ENCODE measurements at regions not wholly inside any gene's neighbourhood (a gene's known extent, or its start where the extent isn't known, plus 50 kb on each side); places are given as distances from the start of the nearest gene placed in this dataset.

GRCh38 chr2:161076936-161077335, 83.3 kb upstream of the TANK start:
- Mint-ChIP-seq H3K4me1 (peaks cover 24 to 59% (median 29%) of the 10 kb centered on the region in 7 donors), H3K27ac (peak overlapping the region; percentile 60 to 94 (median 88)), H3K9me3 (peaks cover 0 to 30% (median 0%) of the 10 kb centered on the region in 11 donors), H3K36me3 (peaks cover 0 to 43% (median 0%) of the 10 kb centered on the region in 5 donors), H3K27me3 (no peaks in the 10 kb centered on the region), H3K4me3 (peak overlapping the region in 9 of 10 donors; percentile 39 to 76 (median 62))
- POLR2A ChIA-PET, result no interaction called here
- Histone ChIP-seq H3K27me3 (ENCODE audit: control insufficient read depth in 2 of 2, insufficient read depth in 2 of 2, low read length in 2 of 2) (no peaks in the 10 kb centered on the region), H3K27ac (ENCODE audit: low read depth, low read length) (peak overlapping the region; percentile 40), H3K9me3 (ENCODE audit: control insufficient read depth in 2 of 3, low read length in 3 of 3) (no peaks in the 10 kb centered on the region), H3K4me3 (ENCODE audit: low read length) (no peak overlapping the region), H3K36me3 (ENCODE audit: control insufficient read depth in 2 of 3, insufficient read depth in 3 of 3, low read length in 3 of 3) (no peaks in the 10 kb centered on the region), H3K4me1 (ENCODE audit: control insufficient read depth in 2 of 2, insufficient read depth in 2 of 2, low read length in 2 of 2) (peaks cover 23 to 25% of the 10 kb centered on the region in 2 donors)
- CTCF ChIA-PET, result no interaction called here
- intact Hi-C loops (cut with micrococcal nuclease), result loop anchor here (1.0 to 5.0 kb wide), 15 partner anchors 13 to 1790 kb away; partner anchors contain the start of genes DPP4 (in 1 of the 2), IFIH1 (in 1 of the 2), PSMD14 (in 1 of the 2) and TANK (in 1 of the 2)
- DNase-seq (no peak), ATAC-seq (no peak)

GRCh38 chr2:161077367-161078210, 82.6 kb upstream of the TANK start:
- H3K36me3 ChIP-seq (ENCODE audit: control insufficient read depth in 2 of 3, insufficient read depth in 3 of 3, low read length in 3 of 3), result no peaks in the 10 kb centered on the region
- Mint-ChIP-seq H3K4me3 (peak overlapping the region; percentile 1 to 76 (median 62)), H3K27ac (peak overlapping the region; percentile 60 to 94 (median 88)), H3K9me3 (peaks cover 0 to 25% (median 0%) of the 10 kb centered on the region in 11 donors), H3K4me1 (peaks cover 24 to 60% (median 29%) of the 10 kb centered on the region in 7 donors), H3K36me3 (peaks cover 0 to 39% (median 0%) of the 10 kb centered on the region in 5 donors), H3K27me3 (no peaks in the 10 kb centered on the region)
- ChIA-PET CTCF (interaction anchor here (1.1 kb wide), 1 partner anchor 14 kb away, joined by 5 read pairs; no protein-coding TSS in a partner anchor), POLR2A (no interaction called here)
- peak; percentile 10 to 84 (median 73) for DNase-seq
- H3K27ac ChIP-seq (ENCODE audit: low read depth, low read length), result peak overlapping the region; percentile 40
- H3K4me1 ChIP-seq (ENCODE audit: control insufficient read depth in 2 of 2, insufficient read depth in 2 of 2, low read length in 2 of 2), result peaks cover 23 to 25% of the 10 kb centered on the region in 2 donors
- H3K4me3 ChIP-seq (ENCODE audit: low read length), result peak overlapping the region; percentile 5
- no peaks in the 10 kb centered on the region for H3K9me3 ChIP-seq (ENCODE audit: control insufficient read depth in 2 of 3, low read length in 3 of 3)
- peak; percentile 90 for ATAC-seq
- no peaks in the 10 kb centered on the region for H3K27me3 ChIP-seq (ENCODE audit: control insufficient read depth in 2 of 2, insufficient read depth in 2 of 2, low read length in 2 of 2)
- intact Hi-C loops (cut with micrococcal nuclease), result loop anchor here (1.0 to 5.0 kb wide), 16 partner anchors 13 to 1790 kb away; partner anchors contain the start of genes TANK (in 2 of the 2), DPP4 (in 1 of the 2), IFIH1 (in 1 of the 2) and PSMD14 (in 1 of the 2)

DNA sequence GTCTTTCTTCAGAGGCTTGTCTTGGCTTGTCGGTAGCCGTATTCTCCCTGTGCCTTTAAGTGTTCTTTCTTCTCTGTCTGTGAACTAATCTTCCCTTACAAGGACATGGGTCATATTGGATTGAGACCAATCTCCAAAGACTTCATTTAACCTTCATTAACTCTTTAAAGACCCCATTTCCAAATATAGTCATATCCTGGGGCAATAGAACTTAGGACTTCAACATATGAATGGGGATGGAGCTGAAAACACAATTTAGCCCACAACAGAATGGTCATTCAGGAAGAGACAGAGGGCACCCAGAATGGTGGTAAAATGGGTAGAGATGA, 82.1 kb upstream of the TANK start:
- ChIA-PET POLR2A (interaction anchor here (0.8 kb wide), 1 partner anchor 13 kb away, joined by 3 read pairs; no protein-coding TSS in a partner anchor), CTCF (interaction anchor here (0.6 to 1.1 kb wide), 2 partner anchors 12 to 14 kb away, joined by 3 to 5 read pairs; no protein-coding TSS in a partner anchor)
- H3K4me3 ChIP-seq (ENCODE audit: low read length), result peak overlapping the region; percentile 3
- intact Hi-C loops (cut with micrococcal nuclease), result loop anchor here (2.0 to 5.0 kb wide), 9 partner anchors 83 to 1791 kb away; partner anchors contain the start of genes DPP4 (in 1 of the 2), IFIH1 (in 1 of the 2), PSMD14 (in 1 of the 2) and TANK (in 1 of the 2)
- peak overlapping the region; percentile 40 for H3K27ac ChIP-seq (ENCODE audit: low read depth, low read length)
- no peaks in the 10 kb centered on the region for H3K27me3 ChIP-seq (ENCODE audit: control insufficient read depth in 2 of 2, insufficient read depth in 2 of 2, low read length in 2 of 2)
- Mint-ChIP-seq H3K36me3 (peaks cover 0 to 33% (median 0%) of the 10 kb centered on the region in 5 donors), H3K27ac (peak overlapping the region; percentile 60 to 94 (median 88)), H3K9me3 (peaks cover 0 to 21% (median 0%) of the 10 kb centered on the region in 11 donors), H3K4me1 (peaks cover 24 to 60% (median 29%) of the 10 kb centered on the region in 7 donors), H3K4me3 (peak overlapping the region in 8 of 10 donors; percentile 10 to 76 (median 62)), H3K27me3 (no peaks in the 10 kb centered on the region)
- H3K4me1 ChIP-seq (ENCODE audit: control insufficient read depth in 2 of 2, insufficient read depth in 2 of 2, low read length in 2 of 2), result peaks cover 23 to 25% of the 10 kb centered on the region in 2 donors
- no peaks in the 10 kb centered on the region for H3K9me3 ChIP-seq (ENCODE audit: control insufficient read depth in 2 of 3, low read length in 3 of 3)
- no peak for DNase-seq
- no peaks in the 10 kb centered on the region for H3K36me3 ChIP-seq (ENCODE audit: control insufficient read depth in 2 of 3, insufficient read depth in 3 of 3, low read length in 3 of 3)
- ATAC-seq, result no peak

- Histone ChIP-seq H3K27ac (ENCODE audit: low read depth, low read length) (no peak overlapping the region), H3K9me3 (ENCODE audit: control insufficient read depth in 2 of 3, low read length in 3 of 3) (no peaks in the 10 kb centered on the region), H3K36me3 (ENCODE audit: control insufficient read depth in 2 of 3, insufficient read depth in 3 of 3, low read length in 3 of 3) (no peaks in the 10 kb centered on the region), H3K4me1 (ENCODE audit: control insufficient read depth in 2 of 2, insufficient read depth in 2 of 2, low read length in 2 of 2) (peaks cover 3 to 5% of the 10 kb centered on the region in 2 donors), H3K4me3 (ENCODE audit: low read length) (no peak overlapping the region), H3K27me3 (ENCODE audit: control insufficient read depth in 2 of 2, insufficient read depth in 2 of 2, low read length in 2 of 2) (no peaks in the 10 kb centered on the region)
- CTCF ChIA-PET, result no interaction called here
- Mint-ChIP-seq H3K4me3 (peak overlapping the region in 1 of 10 donors; percentile 54), H3K27me3 (no peaks in the 10 kb centered on the region), H3K9me3 (peaks cover 0 to 16% (median 0%) of the 10 kb centered on the region in 11 donors), H3K27ac (peak overlapping the region in 1 of 9 donors; percentile 73), H3K36me3 (peaks cover 0 to 28% (median 0%) of the 10 kb centered on the region in 5 donors), H3K4me1 (peaks cover 7 to 38% (median 12%) of the 10 kb centered on the region in 7 donors)
- DNase-seq (no peak), ATAC-seq (no peak)
- intact Hi-C loops (cut with micrococcal nuclease), result no loop called here
- POLR2A ChIA-PET, result no interaction called here
These were observed 75.1 kb upstream of the TANK start for GRCh38 chr2:161085149-161085548.

- DNase-seq (no peak), ATAC-seq (no peak)
- Histone ChIP-seq H3K4me1 (ENCODE audit: control insufficient read depth in 2 of 2, insufficient read depth in 2 of 2, low read length in 2 of 2) (peaks cover 5 to 11% of the 10 kb centered on the region in 2 donors), H3K27me3 (ENCODE audit: control insufficient read depth in 2 of 2, insufficient read depth in 2 of 2, low read length in 2 of 2) (no peaks in the 10 kb centered on the region), H3K27ac (ENCODE audit: low read depth, low read length) (no peak overlapping the region), H3K4me3 (ENCODE audit: low read length) (no peak overlapping the region), H3K9me3 (ENCODE audit: control insufficient read depth in 2 of 3, low read length in 3 of 3) (no peaks in the 10 kb centered on the region), H3K36me3 (ENCODE audit: control insufficient read depth in 2 of 3, insufficient read depth in 3 of 3, low read length in 3 of 3) (no peaks in the 10 kb centered on the region)
- ChIA-PET POLR2A (no interaction called here), CTCF (no interaction called here)
- Mint-ChIP-seq H3K27me3 (no peaks in the 10 kb centered on the region), H3K4me1 (peaks cover 15 to 47% (median 22%) of the 10 kb centered on the region in 7 donors), H3K4me3 (no peak overlapping the region), H3K36me3 (peaks cover 0 to 18% (median 0%) of the 10 kb centered on the region in 5 donors), H3K9me3 (peaks cover 0 to 14% (median 0%) of the 10 kb centered on the region in 11 donors), H3K27ac (peak overlapping the region in 1 of 9 donors; percentile 18)
- intact Hi-C loops (cut with micrococcal nuclease), result no loop called here
These were observed 71.4 kb upstream of the TANK start for GRCh38 chr2:161088658-161089350.

GRCh38 chr2:161090411-161090810, 69.8 kb upstream of the TANK start:
- H3K27me3 ChIP-seq (ENCODE audit: control insufficient read depth in 2 of 2, insufficient read depth in 2 of 2, low read length in 2 of 2), result no peaks in the 10 kb centered on the region
- peaks cover 5 to 11% of the 10 kb centered on the region in 2 donors for H3K4me1 ChIP-seq (ENCODE audit: control insufficient read depth in 2 of 2, insufficient read depth in 2 of 2, low read length in 2 of 2)
- ATAC-seq (peak; percentile 76), DNase-seq (peak in 6 of 9 donors; percentile 26 to 47 (median 39))
- CTCF ChIA-PET, result interaction anchor here (0.7 to 1.6 kb wide), 3 partner anchors 12 to 960 kb away, joined by 3 to 4 read pairs (median 3); no protein-coding TSS in a partner anchor
- no peaks in the 10 kb centered on the region for H3K36me3 ChIP-seq (ENCODE audit: control insufficient read depth in 2 of 3, insufficient read depth in 3 of 3, low read length in 3 of 3)
- H3K4me3 ChIP-seq (ENCODE audit: low read length), result peak overlapping the region; percentile 20
- intact Hi-C loops (cut with micrococcal nuclease), result loop anchor here in 1 of 2 donors (1.0 to 2.0 kb wide), 4 partner anchors 13 to 70 kb away; partner anchors contain the start of gene TANK
- Mint-ChIP-seq H3K27me3 (no peaks in the 10 kb centered on the region), H3K4me1 (peaks cover 13 to 52% (median 19%) of the 10 kb centered on the region in 7 donors), H3K27ac (peak overlapping the region in 7 of 9 donors; percentile 11 to 91 (median 74)), H3K4me3 (peak overlapping the region in 9 of 10 donors; percentile 49 to 81 (median 71)), H3K36me3 (peaks cover 0 to 16% (median 0%) of the 10 kb centered on the region in 5 donors), H3K9me3 (peaks cover 0 to 10% (median 0%) of the 10 kb centered on the region in 11 donors)
- H3K9me3 ChIP-seq (ENCODE audit: control insufficient read depth in 2 of 3, low read length in 3 of 3), result no peaks in the 10 kb centered on the region
- H3K27ac ChIP-seq (ENCODE audit: low read depth, low read length), result no peak overlapping the region
- POLR2A ChIA-PET, result no interaction called here

Data from naive thymus-derived CD4-positive, alpha-beta T cell (primary cell).